Endometrial microvascular endothelial cells (primary cell): ENCODE measurements at regions not wholly inside any gene's neighbourhood (a gene's known extent, or its start where the extent isn't known, plus 50 kb on each side); places are given as distances from the start of the nearest gene placed in this dataset.
"Not testable (repeated sequence)": the region's sequence is repeated elsewhere in the genome, so short reads cannot be mapped to it uniquely, and the experiment has no call there.

ENCODE experiments used
- in situ Hi-C: cut with HindIII; loops from 2 replicates; pipeline ENCODE4 v1.10.0; 2017; ENCODE audit warnings: low sequenced_read_pairs, low pct_unique_long_range_greater_than_20kb; ENCODE audit errors: inconsistent ontology term

- in situ Hi-C loops = not testable (repeated sequence)
Observed at GRCh38 chr6:141916682-141917505, 215.8 kb upstream of the GJE1 start.

DNA sequence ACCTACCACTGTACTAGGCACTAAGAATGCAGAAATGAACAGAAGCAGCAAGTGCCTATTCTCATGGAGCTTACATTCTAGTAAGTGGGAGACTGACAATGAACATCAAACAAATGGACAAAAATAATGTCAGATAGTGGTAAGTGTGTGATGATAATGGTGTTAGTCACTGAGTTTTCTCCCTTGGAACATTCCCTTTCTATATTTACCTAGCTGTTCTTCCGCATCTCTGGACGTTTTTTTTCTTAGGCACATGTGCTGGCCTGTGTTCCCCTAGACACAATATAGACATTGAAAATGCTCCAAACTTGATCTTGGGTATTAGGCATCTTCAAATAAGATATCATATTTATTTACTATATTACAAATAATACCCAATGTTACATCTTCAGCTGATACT, 218.1 kb upstream of the GJE1 start:
- in situ Hi-C loops = no loop called here

- in situ Hi-C loops = no loop called here
Observed at GRCh38 chr6:141906569-141907080, 226.1 kb upstream of the GJE1 start.

DNA sequence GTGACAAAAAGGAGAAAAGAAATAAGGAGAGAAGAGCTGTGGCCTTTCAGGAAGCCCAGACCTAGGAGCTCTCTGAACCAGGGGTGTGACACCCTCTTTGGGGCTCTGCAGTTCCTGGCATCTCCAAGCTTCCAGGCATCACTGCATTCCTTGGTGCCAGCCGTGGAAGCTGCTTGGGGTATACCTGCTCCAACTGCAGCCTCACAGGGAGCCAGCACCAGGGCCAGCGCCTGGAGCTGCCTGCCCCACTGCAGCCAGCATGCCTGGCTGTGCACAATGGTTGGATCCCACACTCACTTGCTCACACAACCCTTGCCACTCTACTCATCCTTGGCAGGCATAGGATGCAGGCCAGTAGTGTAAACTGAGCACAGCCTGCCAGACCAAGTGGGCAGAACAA, 242.1 kb upstream of the GJE1 start:
- in situ Hi-C loops = no loop called here

GRCh38 chr6:141884850-141885249, 247.9 kb upstream of the GJE1 start:
- in situ Hi-C loops = no loop called here

- in situ Hi-C loops = no loop called here
Observed at GRCh38 chr6:141878686-141879085, 254.0 kb upstream of the GJE1 start.

DNA sequence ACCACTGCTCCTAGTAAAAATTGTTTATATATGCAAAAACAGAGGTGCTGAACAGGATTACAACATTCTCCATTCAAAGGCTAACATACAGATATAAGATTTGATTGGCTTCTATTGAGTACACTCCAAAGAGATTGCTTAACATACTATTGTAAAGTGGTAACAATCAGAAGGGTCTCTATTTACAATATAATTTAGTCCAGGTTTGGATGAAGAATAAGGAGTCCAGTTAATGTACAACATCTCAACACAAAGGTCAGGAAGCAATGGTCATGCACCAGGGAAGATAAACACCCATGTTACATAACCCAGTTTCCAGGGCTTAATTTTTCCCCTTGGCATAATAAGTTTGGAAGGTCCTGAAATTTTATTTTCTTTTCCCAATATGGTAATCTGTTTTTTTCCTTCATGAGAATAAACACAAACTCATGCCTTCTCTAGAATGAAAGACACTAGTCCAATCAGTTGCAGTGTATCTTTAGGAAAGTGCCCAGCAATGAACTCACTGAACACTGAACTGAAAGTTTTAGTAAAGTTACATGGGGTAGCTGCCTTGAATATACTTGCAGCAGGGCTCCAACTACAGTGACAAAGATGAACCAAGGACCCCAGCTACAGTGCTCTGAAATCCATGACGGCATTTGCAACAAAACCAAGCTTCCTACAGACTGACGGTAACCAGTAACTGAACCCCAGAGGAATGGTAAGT, 255.3 kb upstream of the GJE1 start:
- in situ Hi-C loops = no loop called here

GRCh38 chr6:141874930-141875602, 257.7 kb upstream of the GJE1 start:
- in situ Hi-C loops = no loop called here

DNA sequence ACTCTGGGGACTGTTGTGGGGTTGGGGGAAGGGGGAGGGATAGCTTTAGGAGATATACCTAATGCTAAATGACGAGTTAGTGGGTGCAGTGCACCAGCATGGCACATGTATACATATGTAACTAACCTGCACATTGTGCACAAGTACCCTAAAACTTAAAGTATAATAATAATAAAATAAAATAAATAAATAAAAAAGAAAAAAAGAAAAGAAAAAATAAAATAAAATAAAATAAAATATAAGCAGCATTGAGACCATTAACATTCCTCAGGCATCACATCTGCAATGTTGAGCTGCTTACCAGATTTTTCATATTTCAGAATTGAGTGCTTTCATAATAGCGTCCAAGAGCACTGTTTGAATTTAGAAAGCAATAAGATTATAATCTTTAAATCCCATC, 263.2 kb upstream of the GJE1 start:
- in situ Hi-C loops = not testable (repeated sequence)

DNA sequence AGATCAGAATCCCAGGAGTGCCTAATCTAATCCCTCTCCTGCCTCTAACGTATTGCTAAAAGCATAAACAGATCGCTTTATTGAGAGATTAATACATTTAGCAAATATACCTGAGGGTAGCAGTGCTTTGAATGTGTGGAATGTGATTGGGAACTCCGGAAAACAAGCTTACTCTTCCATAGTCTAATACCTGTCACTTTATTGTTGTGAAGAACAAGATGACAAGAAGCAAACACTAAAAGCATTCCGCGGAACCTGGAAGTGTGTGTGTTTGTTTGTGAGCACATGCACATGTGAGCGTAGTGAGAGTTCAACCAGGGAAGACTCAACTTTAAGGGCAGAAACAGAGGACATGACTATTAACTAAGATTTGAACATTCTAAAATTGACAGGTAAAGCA, 265.0 kb upstream of the GJE1 start:
- in situ Hi-C loops = no loop called here

GRCh38 chr6:141866731-141867497, 265.8 kb upstream of the GJE1 start:
- in situ Hi-C loops = no loop called here

GRCh38 chr6:141851063-141851462, 281.7 kb upstream of the GJE1 start:
- in situ Hi-C loops = no loop called here

DNA sequence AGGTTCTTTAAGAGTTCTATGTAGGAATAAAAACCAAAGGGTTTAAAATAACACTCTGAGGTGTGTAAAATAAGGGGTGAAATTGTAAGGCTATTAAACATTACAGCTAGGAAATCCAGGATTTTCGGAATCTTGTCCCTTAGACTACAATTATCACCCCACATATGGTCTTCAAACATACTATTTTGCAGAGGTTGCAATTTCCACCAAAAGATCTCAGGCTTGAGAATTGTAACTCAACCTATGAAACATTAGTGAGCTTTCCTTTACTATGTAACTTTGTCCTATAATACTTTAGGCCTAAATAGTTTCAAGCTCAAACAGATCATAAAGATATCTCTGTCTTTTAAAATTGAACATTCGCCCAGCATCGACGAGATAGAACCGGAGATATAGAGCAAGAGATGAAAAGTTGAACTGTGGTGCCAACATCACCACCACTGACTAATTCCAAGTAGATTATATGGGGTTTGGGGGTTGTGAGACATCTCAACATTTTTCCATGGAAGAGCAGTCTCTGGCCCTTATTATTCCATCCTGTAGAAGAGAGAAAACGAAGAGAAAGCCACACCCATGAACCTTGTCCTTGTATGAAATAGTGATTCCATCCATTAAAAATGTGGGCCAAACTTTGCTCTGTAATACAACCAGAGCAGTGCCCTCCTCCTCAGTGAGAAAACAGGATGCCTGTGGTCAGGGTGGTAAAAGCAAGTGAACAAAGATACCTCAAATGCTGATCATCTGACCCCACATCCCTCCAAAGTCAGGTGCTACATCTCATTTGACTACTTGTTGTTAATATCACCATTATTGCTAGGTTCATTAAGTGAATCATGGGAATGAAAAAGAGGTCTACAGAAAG, 284.5 kb upstream of the GJE1 start:
- in situ Hi-C loops = no loop called here

- in situ Hi-C loops = no loop called here
Observed at GRCh38 chr6:141846639-141847038, 286.1 kb upstream of the GJE1 start.

- in situ Hi-C loops = no loop called here
Observed at GRCh38 chr6:141843178-141843834, 289.4 kb upstream of the GJE1 start.

DNA sequence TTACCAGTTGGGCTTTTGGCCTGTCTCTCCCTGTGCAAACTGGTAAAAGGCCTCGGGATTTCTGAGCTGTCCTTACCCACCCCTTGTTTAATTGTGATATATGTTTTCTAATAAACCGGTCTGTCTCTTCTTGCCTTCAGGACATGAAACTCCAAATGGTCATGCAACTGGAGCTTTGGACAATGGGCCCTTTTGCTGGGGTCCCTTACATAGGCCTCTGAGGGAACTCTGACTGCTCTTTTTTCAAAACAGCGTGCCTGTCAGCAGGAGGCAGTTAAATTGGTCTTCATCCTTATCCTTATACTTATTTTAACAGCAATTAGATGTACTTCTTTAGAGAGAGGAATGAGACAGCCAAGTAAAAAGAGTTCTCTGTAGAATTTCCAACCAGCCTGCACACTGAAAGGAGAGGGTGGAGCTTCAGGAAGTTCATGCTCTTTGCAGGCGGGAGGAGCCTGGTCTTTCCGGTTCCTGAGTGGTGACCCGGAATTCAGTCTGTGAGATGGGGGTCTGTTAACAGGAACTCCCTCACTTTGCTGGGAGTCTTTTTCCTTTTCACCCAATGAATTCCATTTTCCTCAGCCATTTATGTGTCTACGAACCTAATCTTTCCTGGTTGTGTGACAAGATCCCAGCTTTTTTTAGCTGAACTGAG, 299.6 kb upstream of the GJE1 start:
- in situ Hi-C loops = no loop called here

GRCh38 chr6:141830530-141830929, 302.2 kb upstream of the GJE1 start:
- in situ Hi-C loops = no loop called here
